Brain microvascular endothelial cell (primary cell): ENCODE measurements at regions not wholly inside any gene's neighbourhood (a gene's known extent, or its start where the extent isn't known, plus 50 kb on each side); places are given as distances from the start of the nearest gene placed in this dataset.
"Not testable (repeated sequence)": the region's sequence is repeated elsewhere in the genome, so short reads cannot be mapped to it uniquely, and the experiment has no call there.

ENCODE experiments used
- DNase-seq: peaks from one replicate; pipeline ENCODE4 v3.0.0-alpha.2; 2020
- H3K27ac ChIP-seq: fragments of 250-450 bp; sonication (Bioruptor Pico); 2 replicates; pipeline ENCODE4 v1.5.1; 2020; ENCODE audit warnings: mild to moderate bottlenecking, moderate library complexity
- H3K27me3 ChIP-seq: fragments of 250-450 bp; sonication (Bioruptor Pico); replicated peaks from 2 replicates; pipeline ENCODE4 v1.5.1; 2020; ENCODE audit warnings: mild to moderate bottlenecking
- H3K36me3 ChIP-seq: fragments of 250-450 bp; sonication (Bioruptor Pico); replicated peaks from 2 replicates; pipeline ENCODE4 v1.5.1; 2020; ENCODE audit warnings: mild to moderate bottlenecking
- H3K4me3 ChIP-seq: 2 replicates; pipeline ENCODE4 v1.5.1; 2011; ENCODE audit warnings: low read depth, mild to moderate bottlenecking, control low read depth, low read length, moderate library complexity
- CTCF ChIP-seq: IDR thresholded peaks from 2 replicates; pipeline ENCODE4 v1.5.1; 2011; ENCODE audit warnings: low read depth, mild to moderate bottlenecking, moderate library complexity, low read length, control low read depth, inconsistent platforms; ENCODE audit errors: missing control alignments
- in situ Hi-C: cut with HindIII; loops from 2 replicates; pipeline ENCODE4 v1.10.0; 2017; ENCODE audit warnings: low sequenced_read_pairs, low pct_ligation_motif_present

GRCh38 chr1:116844775-116845174, 64.9 kb upstream of the PTGFRN start:
- Histone ChIP-seq H3K27ac (no peak overlapping the region), H3K36me3 (no peaks in the 10 kb centered on the region), H3K4me3 (no peak overlapping the region), H3K27me3 (no peaks in the 10 kb centered on the region)
- no peak for DNase-seq
- in situ Hi-C loops, result no loop called here
- TF ChIP-seq CTCF, result no peak

DNA sequence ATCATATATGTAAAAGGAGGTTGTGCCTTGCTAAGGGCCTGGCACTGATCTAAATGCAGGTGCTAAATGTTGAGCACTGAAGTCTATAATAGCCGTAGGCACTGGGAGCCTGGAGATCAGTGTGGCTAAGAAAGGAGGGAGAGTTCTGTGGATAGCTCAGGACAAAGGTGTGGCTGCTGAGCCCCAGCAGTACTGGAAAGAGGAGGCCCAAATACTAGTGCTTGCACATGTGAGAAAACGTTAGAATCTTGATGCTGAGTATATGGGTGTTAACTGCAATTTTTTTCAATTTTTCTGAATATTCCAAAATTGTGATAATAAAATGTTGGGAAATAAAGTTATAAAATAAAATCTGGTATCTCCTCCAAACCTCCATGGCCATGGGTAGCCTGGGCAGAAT, 62.5 kb upstream of the PTGFRN start:
- in situ Hi-C loops, result no loop called here
- TF ChIP-seq CTCF, result no peak

GRCh38 chr1:116847688-116848531, 61.8 kb upstream of the PTGFRN start:
- Histone ChIP-seq H3K27me3 (no peaks in the 10 kb centered on the region), H3K36me3 (no peaks in the 10 kb centered on the region), H3K4me3 (no peak overlapping the region), H3K27ac (peak overlapping the region; percentile 52)
- TF ChIP-seq CTCF, result no peak
- in situ Hi-C loops, result no loop called here
- peak; percentile 59 for DNase-seq

More for the DNA sequence above, 62.5 kb upstream of the PTGFRN start:
- Histone ChIP-seq H3K4me3 (no peak overlapping the region), H3K36me3 (no peaks in the 10 kb centered on the region), H3K27me3 (no peaks in the 10 kb centered on the region), H3K27ac (peak overlapping the region; percentile 52)
- no peak for DNase-seq

GRCh38 chr1:116850436-116850835, 59.3 kb upstream of the PTGFRN start:
- H3K27me3 ChIP-seq, result no peaks in the 10 kb centered on the region
- H3K36me3 ChIP-seq, result no peaks in the 10 kb centered on the region
- TF ChIP-seq CTCF, result no peak
- DNase-seq, result peak; percentile 43
- in situ Hi-C loops, result no loop called here
- peak overlapping the region; percentile 40 for H3K27ac ChIP-seq
- no peak overlapping the region for H3K4me3 ChIP-seq

GRCh38 chr1:116851189-116851588, 58.5 kb upstream of the PTGFRN start:
- H3K27ac ChIP-seq, H3K4me3 ChIP-seq, in situ Hi-C loops, DNase-seq, H3K36me3 ChIP-seq, H3K27me3 ChIP-seq: not testable (repeated sequence)

DNA sequence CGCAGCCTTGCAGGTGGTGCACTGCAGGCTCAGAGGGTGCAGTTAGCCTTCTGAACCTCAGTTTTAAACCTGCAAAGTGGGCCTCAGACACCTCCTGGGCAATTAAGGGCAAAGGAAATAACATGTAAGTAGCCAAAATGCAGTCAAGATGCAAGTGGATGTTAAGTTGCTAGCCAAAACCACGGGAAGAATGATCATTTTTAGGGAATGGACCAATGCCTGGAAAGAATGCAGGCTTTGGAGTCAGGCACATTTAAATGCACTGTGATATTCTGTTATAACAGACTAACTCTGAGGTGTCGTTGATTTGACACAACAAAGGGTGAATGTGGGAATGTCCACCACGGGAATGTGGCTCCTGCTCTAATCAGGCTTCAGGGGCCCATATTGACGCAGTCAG, 57.9 kb upstream of the PTGFRN start:
- in situ Hi-C loops, result no loop called here
- no peak for TF ChIP-seq CTCF
- Histone ChIP-seq H3K27ac (no peak overlapping the region), H3K27me3 (no peaks in the 10 kb centered on the region), H3K36me3 (no peaks in the 10 kb centered on the region), H3K4me3 (no peak overlapping the region)
- DNase-seq, result no peak
